CD8-positive, alpha-beta memory T cell (primary cell): ENCODE measurements at regions not wholly inside any gene's neighbourhood (a gene's known extent, or its start where the extent isn't known, plus 50 kb on each side); places are given as distances from the start of the nearest gene placed in this dataset.

Source experiments
- CTCF ChIA-PET: fragments of 350-600 bp; sonication (Branson Sonifier 250); formaldehyde crosslinking; loops from one replicate; lab custom pipeline; 2021; ENCODE audit warnings: antibody characterized with exemption; lab: Charles Lee
- POLR2A ChIA-PET: fragments of 350-600 bp; sonication (Branson Sonifier 250); formaldehyde crosslinking; loops from one replicate; lab custom pipeline; 2021; ENCODE audit warnings: antibody characterized with exemption; lab: Charles Lee
- DNase-seq, 5 donors: peaks; one replicate each; pipeline versions ENCODE4 v3.0.0 to v3.0.0-alpha.2; 2020 to 2022; ENCODE audit warnings: mixed read lengths in 1 of 5
- H3K27ac ChIP-seq: one replicate; pipeline ENCODE4 v1.7.0; 2013; ENCODE audit warnings: low read depth, mild to moderate bottlenecking, low read length, moderate library complexity
- H3K27me3 ChIP-seq: 2 replicates; pipeline ENCODE4 v1.7.0; 2013; ENCODE audit warnings: low read length, mild to moderate bottlenecking; ENCODE audit not compliant: insufficient read depth, poor library complexity, severe bottlenecking
- H3K36me3 ChIP-seq: 2 replicates; pipeline ENCODE4 v1.7.0; 2013; ENCODE audit warnings: mild to moderate bottlenecking, low read length, moderate library complexity; ENCODE audit not compliant: insufficient read depth
- H3K4me1 ChIP-seq: 2 replicates; pipeline ENCODE4 v1.7.0; 2013; ENCODE audit warnings: mild to moderate bottlenecking, low read length, moderate library complexity; ENCODE audit not compliant: insufficient read depth
- H3K4me3 ChIP-seq: 2 replicates; pipeline ENCODE4 v1.7.0; 2013; ENCODE audit warnings: mild to moderate bottlenecking, low read length
- H3K9me3 ChIP-seq: 2 replicates; pipeline ENCODE4 v1.7.0; 2013; ENCODE audit warnings: mild to moderate bottlenecking, low read length
- H3K27ac Mint-ChIP-seq, 8 donors: one replicate each; pipeline ENCODE4 v1.8.0; 2020 to 2021; ENCODE audit warnings: mixed read lengths in 8 of 8, mild to moderate bottlenecking in 6 of 8, inconsistent platforms in 3 of 8, moderate library complexity in 3 of 8
- H3K27me3 Mint-ChIP-seq, 2 donors: one replicate each; pipeline ENCODE4 v1.8.0; 2020 to 2021; ENCODE audit warnings: mixed read lengths in 2 of 2, mild to moderate bottlenecking in 1 of 2, moderate library complexity in 1 of 2
- H3K36me3 Mint-ChIP-seq, 3 donors: one replicate each; pipeline ENCODE4 v1.8.0; 2020 to 2021; ENCODE audit warnings: mixed read lengths in 3 of 3, inconsistent platforms in 1 of 3, mild to moderate bottlenecking in 1 of 3
- H3K4me1 Mint-ChIP-seq, 3 donors: one replicate each; pipeline ENCODE4 v1.8.0; 2020 to 2021; ENCODE audit warnings: mixed read lengths in 3 of 3, inconsistent platforms in 1 of 3, mild to moderate bottlenecking in 1 of 3
- H3K4me3 Mint-ChIP-seq, 7 donors: one replicate each; pipeline ENCODE4 v1.8.0; 2020 to 2021; ENCODE audit warnings: mixed read lengths in 7 of 7, mild to moderate bottlenecking in 6 of 7, moderate library complexity in 4 of 7, inconsistent platforms in 2 of 7
- H3K9me3 Mint-ChIP-seq, 5 donors: one replicate each; pipeline ENCODE4 v1.8.0; 2020 to 2022; ENCODE audit warnings: mixed read lengths in 5 of 5, mild to moderate bottlenecking in 3 of 5, moderate library complexity in 2 of 5, inconsistent platforms in 1 of 5

GRCh38 chr10:61166489-61166888 lies 222.5 kb upstream of the RHOBTB1 start:
- H3K36me3 Mint-ChIP-seq: no peaks in the 10 kb centered on the region
- H3K4me3 Mint-ChIP-seq: no peak overlapping the region
- POLR2A ChIA-PET: no interaction called here
- no peak overlapping the region for H3K27ac Mint-ChIP-seq
- no peaks in the 10 kb centered on the region for H3K27me3 ChIP-seq
- no peaks in the 10 kb centered on the region for H3K9me3 ChIP-seq
- H3K4me3 ChIP-seq: no peak overlapping the region
- H3K4me1 Mint-ChIP-seq: no peaks in the 10 kb centered on the region
- no peaks in the 10 kb centered on the region for H3K4me1 ChIP-seq
- CTCF ChIA-PET: no interaction called here
- peaks cover 0 to 2% of the 10 kb centered on the region in 2 donors for H3K27me3 Mint-ChIP-seq
- H3K9me3 Mint-ChIP-seq: peaks cover 0 to 5% (median 0%) of the 10 kb centered on the region in 5 donors
- H3K36me3 ChIP-seq: no peaks in the 10 kb centered on the region
- H3K27ac ChIP-seq: no peak overlapping the region
- DNase-seq: no peak

- Histone ChIP-seq H3K36me3 (no peaks in the 10 kb centered on the region), H3K27ac (no peak overlapping the region)
- H3K4me3 Mint-ChIP-seq: no peak overlapping the region
Measured at GRCh38 chr10:61166065-61166464, 222.1 kb upstream of the RHOBTB1 start.

GRCh38 chr10:61164458-61165160 lies 220.6 kb upstream of the RHOBTB1 start:
- Histone ChIP-seq H3K4me1 (no peaks in the 10 kb centered on the region), H3K36me3 (no peaks in the 10 kb centered on the region), H3K4me3 (no peak overlapping the region), H3K27me3 (no peaks in the 10 kb centered on the region), H3K9me3 (no peaks in the 10 kb centered on the region), H3K27ac (no peak overlapping the region)
- Mint-ChIP-seq H3K4me3 (no peak overlapping the region), H3K9me3 (peaks cover 0 to 7% (median 0%) of the 10 kb centered on the region in 5 donors), H3K36me3 (no peaks in the 10 kb centered on the region), H3K4me1 (no peaks in the 10 kb centered on the region), H3K27me3 (peaks cover 0 to 2% of the 10 kb centered on the region in 2 donors), H3K27ac (no peak overlapping the region)
- DNase-seq: no peak
- ChIA-PET POLR2A (no interaction called here), CTCF (no interaction called here)

More at GRCh38 chr10:61166065-61166464, 222.1 kb upstream of the RHOBTB1 start:
- Mint-ChIP-seq H3K27me3 (peaks cover 0 to 2% of the 10 kb centered on the region in 2 donors), H3K9me3 (peaks cover 0 to 7% (median 0%) of the 10 kb centered on the region in 5 donors), H3K27ac (no peak overlapping the region), H3K36me3 (no peaks in the 10 kb centered on the region), H3K4me1 (no peaks in the 10 kb centered on the region)
- Histone ChIP-seq H3K4me3 (no peak overlapping the region), H3K4me1 (no peaks in the 10 kb centered on the region), H3K9me3 (no peaks in the 10 kb centered on the region), H3K27me3 (no peaks in the 10 kb centered on the region)
- no peak for DNase-seq
- CTCF ChIA-PET: no interaction called here
- POLR2A ChIA-PET: no interaction called here

DNA sequence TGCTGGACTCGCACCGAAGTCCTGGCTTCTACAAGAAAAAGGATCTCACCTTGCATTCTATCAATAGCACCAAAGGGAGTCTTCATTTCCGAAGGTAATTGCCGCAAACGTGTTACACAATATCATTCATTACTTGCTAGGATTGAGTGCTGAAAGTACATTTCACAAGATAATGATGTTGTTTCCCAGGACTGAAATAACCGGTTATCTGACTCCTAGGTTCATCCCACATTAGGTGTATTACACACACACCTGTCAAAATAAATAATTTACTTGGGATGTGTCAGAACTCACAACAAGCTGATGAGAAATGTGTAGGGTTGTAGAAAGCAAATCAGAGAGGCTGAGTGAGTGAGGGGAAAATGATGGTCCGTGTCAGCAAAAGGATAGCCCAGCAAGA lies 219.4 kb upstream of the RHOBTB1 start:
- POLR2A ChIA-PET: no interaction called here
- CTCF ChIA-PET: no interaction called here
- no peak overlapping the region for H3K27ac ChIP-seq
- H3K4me3 ChIP-seq: no peak overlapping the region
- no peaks in the 10 kb centered on the region for H3K4me1 ChIP-seq
- H3K9me3 ChIP-seq: no peaks in the 10 kb centered on the region
- no peak overlapping the region for H3K27ac Mint-ChIP-seq
- no peak for DNase-seq
- peaks cover 0 to 7% (median 0%) of the 10 kb centered on the region in 5 donors for H3K9me3 Mint-ChIP-seq
- no peaks in the 10 kb centered on the region for H3K36me3 Mint-ChIP-seq
- no peaks in the 10 kb centered on the region for H3K4me1 Mint-ChIP-seq
- no peaks in the 10 kb centered on the region for H3K36me3 ChIP-seq
- no peaks in the 10 kb centered on the region for H3K27me3 Mint-ChIP-seq
- no peak overlapping the region for H3K4me3 Mint-ChIP-seq
- no peaks in the 10 kb centered on the region for H3K27me3 ChIP-seq

GRCh38 chr10:61160253-61160652 lies 216.3 kb upstream of the RHOBTB1 start:
- ChIA-PET POLR2A (no interaction called here), CTCF (no interaction called here)
- Mint-ChIP-seq H3K9me3 (peaks cover 0 to 2% (median 0%) of the 10 kb centered on the region in 5 donors), H3K27me3 (no peaks in the 10 kb centered on the region), H3K36me3 (no peaks in the 10 kb centered on the region), H3K27ac (no peak overlapping the region), H3K4me1 (no peaks in the 10 kb centered on the region), H3K4me3 (no peak overlapping the region)
- Histone ChIP-seq H3K27me3 (no peaks in the 10 kb centered on the region), H3K4me1 (no peaks in the 10 kb centered on the region), H3K4me3 (no peak overlapping the region), H3K27ac (no peak overlapping the region), H3K9me3 (no peaks in the 10 kb centered on the region), H3K36me3 (no peaks in the 10 kb centered on the region)
- DNase-seq: no peak

GRCh38 chr10:61159253-61159652 lies 215.3 kb upstream of the RHOBTB1 start:
- POLR2A ChIA-PET: no interaction called here

GRCh38 chr10:61157182-61157581 lies 213.2 kb upstream of the RHOBTB1 start:
- CTCF ChIA-PET: no interaction called here
- no peak for DNase-seq
- no peaks in the 10 kb centered on the region for H3K36me3 Mint-ChIP-seq
- Histone ChIP-seq H3K4me3 (no peak overlapping the region), H3K9me3 (no peaks in the 10 kb centered on the region), H3K4me1 (no peaks in the 10 kb centered on the region), H3K27me3 (no peaks in the 10 kb centered on the region), H3K36me3 (no peaks in the 10 kb centered on the region), H3K27ac (no peak overlapping the region)
- peaks cover 0 to 2% (median 0%) of the 10 kb centered on the region in 5 donors for H3K9me3 Mint-ChIP-seq
- H3K4me3 Mint-ChIP-seq: no peak overlapping the region
- no peak overlapping the region for H3K27ac Mint-ChIP-seq
- H3K27me3 Mint-ChIP-seq: peaks cover 0 to 2% of the 10 kb centered on the region in 2 donors
- POLR2A ChIA-PET: no interaction called here
- no peaks in the 10 kb centered on the region for H3K4me1 Mint-ChIP-seq

More at GRCh38 chr10:61159253-61159652, 215.3 kb upstream of the RHOBTB1 start:
- Mint-ChIP-seq H3K4me1 (no peaks in the 10 kb centered on the region), H3K36me3 (no peaks in the 10 kb centered on the region), H3K4me3 (no peak overlapping the region), H3K27ac (no peak overlapping the region), H3K27me3 (no peaks in the 10 kb centered on the region), H3K9me3 (peaks cover 0 to 2% (median 0%) of the 10 kb centered on the region in 5 donors)
- Histone ChIP-seq H3K9me3 (no peaks in the 10 kb centered on the region), H3K4me1 (no peaks in the 10 kb centered on the region), H3K4me3 (no peak overlapping the region), H3K27me3 (no peaks in the 10 kb centered on the region), H3K27ac (no peak overlapping the region), H3K36me3 (no peaks in the 10 kb centered on the region)
- CTCF ChIA-PET: no interaction called here
- DNase-seq: no peak

GRCh38 chr10:61153771-61154170 lies 209.8 kb upstream of the RHOBTB1 start:
- no peak for DNase-seq
- no peaks in the 10 kb centered on the region for H3K27me3 ChIP-seq
- Mint-ChIP-seq H3K9me3 (no peaks in the 10 kb centered on the region), H3K27ac (no peak overlapping the region), H3K27me3 (peaks cover 0 to 2% of the 10 kb centered on the region in 2 donors), H3K4me1 (no peaks in the 10 kb centered on the region), H3K4me3 (no peak overlapping the region), H3K36me3 (no peaks in the 10 kb centered on the region)
- no peaks in the 10 kb centered on the region for H3K36me3 ChIP-seq
- ChIA-PET POLR2A (no interaction called here), CTCF (no interaction called here)
- no peak overlapping the region for H3K4me3 ChIP-seq
- H3K9me3 ChIP-seq: no peaks in the 10 kb centered on the region
- H3K27ac ChIP-seq: no peak overlapping the region
- H3K4me1 ChIP-seq: no peaks in the 10 kb centered on the region
